GM06990 (cell line): ENCODE measurements at regions not wholly inside any gene's neighbourhood (a gene's known extent, or its start where the extent isn't known, plus 50 kb on each side); places are given as distances from the start of the nearest gene placed in this dataset.
A peak's percentile ranks its signal among the peaks of the same experiment; 100 is the strongest.

Experiments
- DNase-seq: peaks from one replicate; pipeline ENCODE4 v3.0.0-alpha.2; 2011; ENCODE audit not compliant: insufficient read length; ENCODE audit errors: extremely low read depth
- H3K27me3 ChIP-seq: replicated peaks from 2 replicates; pipeline ENCODE4 v1.6.0; 2011; ENCODE audit warnings: low read length; ENCODE audit not compliant: control insufficient read depth, insufficient read depth
- H3K36me3 ChIP-seq: 2 replicates; pipeline ENCODE4 v1.5.1; 2011; ENCODE audit warnings: low read length; ENCODE audit not compliant: control insufficient read depth, insufficient read depth
- H3K4me3 ChIP-seq: replicated peaks from 2 replicates; pipeline ENCODE4 v1.5.1; 2011; ENCODE audit warnings: low read depth, mild to moderate bottlenecking, control low read depth, low read length
- CTCF ChIP-seq: IDR thresholded peaks from 2 replicates; pipeline ENCODE4 v1.5.1; 2011; ENCODE audit warnings: low read length, control low read depth, mild to moderate bottlenecking, inconsistent platforms; ENCODE audit not compliant: insufficient read depth, poor library complexity, severe bottlenecking

- DNase-seq, result no peak
- Histone ChIP-seq H3K27me3 (no peaks in the 10 kb centered on the region), H3K4me3 (no peak overlapping the region), H3K36me3 (no peaks in the 10 kb centered on the region)
- TF ChIP-seq CTCF, result no peak
Measured at GRCh38 chr6:8231956-8232355, 129.6 kb upstream of the EEF1E1 start.

- Histone ChIP-seq H3K4me3 (no peak overlapping the region), H3K27me3 (no peaks in the 10 kb centered on the region), H3K36me3 (no peaks in the 10 kb centered on the region)
- no peak for DNase-seq
- TF ChIP-seq CTCF, result no peak
Measured at GRCh38 chr6:8229915-8230756, 127.8 kb upstream of the EEF1E1 start.

GRCh38 chr6:8225113-8225512, 122.8 kb upstream of the EEF1E1 start:
- no peak overlapping the region for H3K4me3 ChIP-seq
- no peak for DNase-seq
- TF ChIP-seq CTCF, result no peak
- H3K27me3 ChIP-seq, result no peaks in the 10 kb centered on the region; the same call in 1 of the 2 replicates
- no peaks in the 10 kb centered on the region for H3K36me3 ChIP-seq

GRCh38 chr6:8223678-8224077, 121.3 kb upstream of the EEF1E1 start:
- no peak for TF ChIP-seq CTCF
- no peak for DNase-seq
- H3K4me3 ChIP-seq, result no peak overlapping the region

GRCh38 chr6:8219352-8219943, 117.1 kb upstream of the EEF1E1 start:
- DNase-seq, result peak; percentile 4
- peak; percentile 63 for TF ChIP-seq CTCF

More at GRCh38 chr6:8223678-8224077, 121.3 kb upstream of the EEF1E1 start:
- Histone ChIP-seq H3K36me3 (no peaks in the 10 kb centered on the region), H3K27me3 (no peaks in the 10 kb centered on the region; the same call in 1 of the 2 replicates)

More at GRCh38 chr6:8219352-8219943, 117.1 kb upstream of the EEF1E1 start:
- no peaks in the 10 kb centered on the region for H3K36me3 ChIP-seq
- H3K4me3 ChIP-seq, result no peak overlapping the region
- H3K27me3 ChIP-seq, result no peaks in the 10 kb centered on the region; the same call in 1 of the 2 replicates
